GM04503 (cell line): ENCODE measurements at regions not wholly inside any gene's neighbourhood (a gene's known extent, or its start where the extent isn't known, plus 50 kb on each side); places are given as distances from the start of the nearest gene placed in this dataset.
A peak's percentile ranks its signal among the peaks of the same experiment; 100 is the strongest.
"Not testable (repeated sequence)": the region's sequence is repeated elsewhere in the genome, so short reads cannot be mapped to it uniquely, and the experiment has no call there.

Experiments
- DNase-seq: peaks from one replicate; pipeline ENCODE4 v3.0.0-alpha.2; 2012; ENCODE audit warnings: low read depth

GRCh38 chr12:11446372-11446771 is 51.0 kb upstream of the PRB2 start:
- DNase-seq, result no peak

GRCh38 chr12:11457996-11458645 is 62.8 kb upstream of the PRB2 start:
- no peak for DNase-seq

DNA sequence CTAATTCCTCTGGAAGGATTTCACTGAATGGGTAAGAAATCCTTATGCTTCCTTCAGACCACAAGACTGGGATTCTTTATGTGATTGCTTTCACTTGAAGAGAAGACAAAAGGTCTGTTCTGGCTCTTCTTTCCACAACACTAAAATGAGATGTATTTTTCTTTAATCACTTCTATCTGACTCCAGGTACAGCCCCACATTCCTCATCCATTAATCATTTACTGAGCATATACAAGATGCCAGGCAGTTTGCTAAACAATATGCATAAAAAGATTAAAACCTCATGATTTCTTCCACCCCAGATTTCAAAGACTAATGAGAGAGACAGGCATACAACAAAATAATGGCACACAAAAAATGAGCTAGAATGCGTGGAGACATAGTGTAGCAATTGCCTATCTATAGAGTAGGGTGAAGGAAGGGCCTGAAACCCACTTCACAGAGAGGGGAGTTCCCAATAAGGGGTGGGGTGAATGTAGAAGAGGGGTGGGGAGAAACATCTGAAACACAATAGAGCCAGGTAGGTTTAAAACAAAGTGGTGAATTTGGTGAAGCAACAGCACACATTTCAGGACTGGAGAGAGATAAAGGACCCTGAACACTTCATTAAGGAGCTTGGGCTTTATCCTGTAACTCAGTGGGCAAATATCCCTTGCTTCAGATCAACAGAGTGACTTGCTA is 65.1 kb upstream of the PRB2 start:
- no peak for DNase-seq

- DNase-seq, result no peak
These were observed 66.1 kb upstream of the PRB2 start for GRCh38 chr12:11461433-11461832.

- no peak for DNase-seq
These were observed 81.7 kb upstream of the PRB2 start for GRCh38 chr12:11477110-11477509.

- DNase-seq, result peak; percentile 40
These were observed 87.6 kb upstream of the PRB2 start for GRCh38 chr12:11482955-11483354.

GRCh38 chr12:11486623-11487444 is 91.5 kb upstream of the PRB2 start:
- DNase-seq, result no peak

GRCh38 chr12:11496157-11496851 is 100.9 kb upstream of the PRB2 start:
- DNase-seq, result no peak

- DNase-seq, result no peak
These were observed 102.1 kb upstream of the PRB2 start for GRCh38 chr12:11497438-11497837.

DNA sequence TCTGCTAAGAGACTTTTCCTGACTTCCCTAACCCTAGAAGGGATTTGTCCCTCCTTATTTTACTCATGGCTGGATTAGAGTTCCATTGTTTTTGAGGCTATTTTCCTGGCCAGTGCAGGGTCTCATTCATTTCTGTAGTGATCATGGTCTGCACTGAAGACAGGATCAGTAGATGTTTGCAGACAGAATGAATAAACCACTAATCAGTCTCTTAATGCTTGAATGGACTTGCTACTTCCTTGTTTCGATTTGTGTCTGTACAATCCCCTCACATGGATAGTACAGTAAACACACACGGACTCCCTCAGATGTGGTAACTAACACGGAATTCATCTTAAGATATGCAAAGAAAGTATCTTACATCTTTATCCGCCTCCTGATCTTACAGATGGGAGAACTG is 102.6 kb upstream of the PRB2 start:
- DNase-seq, result no peak

DNA sequence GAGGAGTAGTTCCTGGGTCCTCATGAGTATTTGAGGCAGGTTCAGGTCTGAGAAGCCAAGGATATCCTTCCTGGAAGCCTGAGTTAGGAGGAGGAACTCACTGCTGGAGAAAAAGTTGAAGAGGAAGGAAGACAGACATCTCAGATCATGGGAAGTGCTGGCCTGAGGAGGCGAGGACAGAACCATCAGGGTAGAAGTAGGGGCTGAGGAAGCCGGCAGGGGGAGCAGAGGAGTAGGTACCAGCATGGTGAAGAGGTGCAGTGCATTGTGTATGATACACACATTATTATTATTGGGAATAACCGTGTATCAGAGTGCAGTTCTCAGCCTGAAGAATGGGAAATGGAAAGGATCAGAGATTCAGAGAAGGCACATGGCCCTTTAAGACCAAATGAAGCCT is 103.2 kb upstream of the PRB2 start:
- not testable (repeated sequence) for DNase-seq

GRCh38 chr12:11499806-11500187 is 104.4 kb upstream of the PRB2 start:
- DNase-seq, result no peak

- no peak for DNase-seq
These were observed 105.0 kb upstream of the PRB2 start for GRCh38 chr12:11500188-11500860.

DNA sequence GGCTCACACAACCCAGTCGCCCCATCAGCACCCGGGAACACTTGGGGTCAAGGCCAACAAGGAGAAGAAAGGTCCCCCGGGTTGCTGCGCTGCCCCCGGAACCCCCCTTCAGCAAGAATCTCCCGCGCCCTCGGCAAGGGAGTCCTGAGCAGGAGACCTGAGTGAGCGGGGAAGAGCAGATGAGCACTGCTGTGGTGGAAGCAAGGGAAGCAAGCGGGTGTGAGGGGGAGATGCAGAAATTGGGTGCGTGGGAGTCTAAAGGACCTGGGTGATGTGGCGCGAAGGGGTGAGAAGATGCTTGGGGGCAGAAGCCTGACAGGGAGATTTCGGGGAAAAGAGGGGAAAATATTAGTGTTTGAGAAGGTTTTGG is 105.5 kb upstream of the PRB2 start:
- DNase-seq, result no peak

DNA sequence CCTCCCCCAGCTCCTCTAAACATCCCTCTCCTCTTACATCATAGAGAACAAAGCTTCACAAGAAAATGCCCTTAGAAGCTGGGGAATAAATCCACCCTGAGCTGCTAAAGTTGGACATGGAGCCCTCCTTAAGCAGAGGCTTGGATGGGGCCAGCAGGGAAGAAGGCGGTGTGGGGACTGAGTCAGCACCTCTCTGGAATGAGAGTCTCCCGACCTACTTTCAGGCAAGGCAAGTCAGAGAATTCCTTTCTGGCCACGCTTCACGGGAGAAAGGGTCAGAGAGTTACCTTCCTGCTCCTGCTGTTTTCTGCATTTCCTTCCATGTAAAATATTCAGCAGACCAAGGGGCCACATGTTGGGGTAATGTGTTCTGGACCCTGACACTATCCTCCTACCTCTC is 113.3 kb upstream of the PRB2 start:
- no peak for DNase-seq

DNA sequence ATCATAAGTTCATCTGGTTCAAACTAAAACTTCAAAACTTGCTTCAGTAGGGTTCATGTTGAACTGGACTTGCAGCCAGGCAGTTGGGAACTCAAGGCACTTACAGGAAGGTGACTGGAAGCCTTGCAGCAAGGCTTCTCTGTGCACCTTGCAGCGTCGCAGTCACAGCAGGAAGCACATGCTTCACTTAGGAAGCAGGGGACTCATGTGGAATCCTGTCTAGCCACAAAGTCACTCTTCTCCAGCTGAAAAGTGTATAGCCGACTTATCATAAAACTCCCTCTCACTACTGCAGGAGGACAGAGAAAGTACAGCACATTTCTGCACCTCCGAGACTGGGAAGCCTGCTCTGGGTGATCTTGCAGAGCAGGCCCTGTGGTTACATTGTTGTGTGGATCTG is 114.0 kb upstream of the PRB2 start:
- DNase-seq, result no peak

GRCh38 chr12:11510671-11511070 is 115.3 kb upstream of the PRB2 start:
- DNase-seq, result no peak

- DNase-seq, result no peak
These were observed 117.9 kb upstream of the PRB2 start for GRCh38 chr12:11513288-11513687.

GRCh38 chr12:11517080-11517479 is 121.7 kb upstream of the PRB2 start:
- DNase-seq, result no peak

DNA sequence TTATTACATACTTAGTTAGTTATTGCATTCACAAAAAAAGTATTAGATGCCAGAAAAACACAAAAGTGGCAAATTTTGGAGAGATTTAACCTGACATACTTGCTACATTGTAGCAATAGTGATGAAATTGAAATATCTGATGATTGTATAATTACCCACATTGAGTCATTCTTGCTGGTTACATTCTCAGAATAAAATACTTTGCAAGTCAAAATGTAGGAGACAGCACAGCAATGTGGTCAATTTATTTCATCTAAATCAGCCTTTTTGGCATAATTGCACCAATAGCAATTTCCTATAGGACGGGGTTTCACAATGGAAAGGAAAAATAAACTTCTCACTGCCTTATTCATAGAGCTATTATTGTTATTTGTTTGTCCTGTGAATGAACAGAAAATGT is 125.0 kb upstream of the ETV6 start:
- no peak for DNase-seq

GRCh38 chr12:11534064-11534463 is 115.4 kb upstream of the ETV6 start:
- no peak for DNase-seq

DNA sequence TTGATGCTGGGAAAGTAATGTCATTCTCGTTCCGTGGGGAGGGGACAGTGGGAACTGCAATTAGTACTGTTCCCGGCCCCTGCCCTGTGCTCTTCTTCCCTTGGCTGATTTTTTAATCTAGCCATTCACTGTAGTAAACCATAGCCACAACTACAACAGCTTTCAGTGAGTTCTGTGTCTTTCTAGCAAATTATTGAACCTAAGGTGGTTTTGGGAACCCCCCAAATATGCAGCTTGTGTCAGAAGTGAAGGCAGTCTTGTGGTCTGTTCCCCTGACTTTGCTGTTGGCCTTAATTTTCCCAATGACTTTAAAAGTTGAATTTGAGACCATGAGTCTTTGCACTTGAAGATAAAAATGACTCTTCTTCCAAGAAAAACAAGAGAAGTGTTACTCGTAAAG is 114.3 kb upstream of the ETV6 start:
- no peak for DNase-seq
